Fibroblast of villous mesenchyme (primary cell): ENCODE measurements at regions not wholly inside any gene's neighbourhood (a gene's known extent, or its start where the extent isn't known, plus 50 kb on each side); places are given as distances from the start of the nearest gene placed in this dataset.

ENCODE experiments used
- DNase-seq: peaks from one replicate; pipeline ENCODE4 v3.0.0-alpha.2; 2010; ENCODE audit warnings: low read depth
- H3K4me3 ChIP-seq: 2 replicates; pipeline ENCODE4 v1.5.1; 2011; ENCODE audit warnings: low read depth, mild to moderate bottlenecking, low read length
- CTCF ChIP-seq: IDR thresholded peaks from 2 replicates; pipeline ENCODE4 v1.5.1; 2012; ENCODE audit warnings: low read depth, mild to moderate bottlenecking, low read length; ENCODE audit not compliant: insufficient read depth

GRCh38 chr13:89695343-89696257 is 1651.9 kb upstream of the MIR17HG start:
- peak; percentile 30 for TF ChIP-seq CTCF
- no peak overlapping the region for H3K4me3 ChIP-seq
- DNase-seq: no peak

- no peak for TF ChIP-seq CTCF
- DNase-seq: no peak
- no peak overlapping the region for H3K4me3 ChIP-seq
Observed at GRCh38 chr13:89701913-89702312, 1645.6 kb upstream of the MIR17HG start.

- H3K4me3 ChIP-seq: no peak overlapping the region
- no peak for DNase-seq
- TF ChIP-seq CTCF: no peak
Observed at GRCh38 chr13:89704040-89704439, 1643.4 kb upstream of the MIR17HG start.

GRCh38 chr13:89708013-89708412 is 1639.5 kb upstream of the MIR17HG start:
- no peak for DNase-seq
- no peak overlapping the region for H3K4me3 ChIP-seq
- TF ChIP-seq CTCF: no peak

GRCh38 chr13:89721216-89721615 is 1626.3 kb upstream of the MIR17HG start:
- no peak for TF ChIP-seq CTCF
- no peak overlapping the region for H3K4me3 ChIP-seq
- no peak for DNase-seq

- peak; percentile 11 for DNase-seq
- no peak overlapping the region for H3K4me3 ChIP-seq
- TF ChIP-seq CTCF: no peak
Observed at GRCh38 chr13:89726690-89727435, 1620.6 kb upstream of the MIR17HG start.
